ENCODE measurements at regions not wholly inside any gene's neighbourhood (a gene's known extent, or its start where the extent isn't known, plus 50 kb on each side); places are given as distances from the start of the nearest gene placed in this dataset.

GRCh38 chr1:199322278-199322677 lies 683.4 kb downstream of the PTPRC start:
- no peaks in the 10 kb centered on the region for H3K36me3 ChIP-seq (replicated peaks in 1 of 2; ENCODE audit: control insufficient read depth in 1 of 2, insufficient read depth in 2 of 2, low read length in 2 of 2)
- no peak overlapping the region for H3K9ac ChIP-seq (ENCODE audit: insufficient read depth, low read depth, low read length)
- no TSS peak for BruUV-seq (replicated peaks)
- ChIA-PET POLR2A (no interaction called here), CTCF (ENCODE audit: low intra/inter-chr PET ratio, low total read pairs) (no interaction called here)
- intact Hi-C loops (cut with micrococcal nuclease; ENCODE audit: unreplicated experiment): no loop called here
- H3K4me3 ChIP-seq (replicated peaks in 1 of 3; ENCODE audit: insufficient read depth in 1 of 3, low read depth in 2 of 3, low read length in 3 of 3): no peak overlapping the region
- TF ChIP-seq ZNF577 (CRISPR knock-in tag; IDR thresholded peaks at IDR 0.05; ENCODE audit: borderline replicate concordance, low read depth): no peak
- no peaks in the 10 kb centered on the region for H4K20me1 ChIP-seq (ENCODE audit: insufficient read depth, low read length)
- H3K27me3 ChIP-seq (ENCODE audit: control insufficient read depth in 1 of 2, insufficient read depth in 2 of 2, low read length in 2 of 2): no peaks in the 10 kb centered on the region
- no peak overlapping the region for H3K4me2 ChIP-seq (ENCODE audit: low read depth, low read length)
- FAIRE-seq: no peak
- DNase-seq (ENCODE audit: low spot score): no peak
- no peak for ATAC-seq
- in situ Hi-C loops (cut with HindIII; ENCODE audit: extremely low pct_ligation_motif_present, low pct_unique_long_range_greater_than_20kb): no loop called here
- H3K79me2 ChIP-seq (ENCODE audit: insufficient read depth, low read length): no peaks in the 10 kb centered on the region
- no peak overlapping the region for H3K27ac ChIP-seq (ENCODE audit: extremely low read length, insufficient read depth, low read length)
- H2AFZ ChIP-seq (ENCODE audit: low read length): no peak overlapping the region
- no peaks in the 10 kb centered on the region for H3K4me1 ChIP-seq (ENCODE audit: insufficient read depth, low read length)
- no CpG with 5 or more reads among the region's 1 CpG for WGBS (ENCODE audit: low lambda C conversion rate)
- peaks cover 10% of the 10 kb centered on the region; the same call in 1 of the 2 replicates for H3K9me3 ChIP-seq (ENCODE audit: low read length)

DNA sequence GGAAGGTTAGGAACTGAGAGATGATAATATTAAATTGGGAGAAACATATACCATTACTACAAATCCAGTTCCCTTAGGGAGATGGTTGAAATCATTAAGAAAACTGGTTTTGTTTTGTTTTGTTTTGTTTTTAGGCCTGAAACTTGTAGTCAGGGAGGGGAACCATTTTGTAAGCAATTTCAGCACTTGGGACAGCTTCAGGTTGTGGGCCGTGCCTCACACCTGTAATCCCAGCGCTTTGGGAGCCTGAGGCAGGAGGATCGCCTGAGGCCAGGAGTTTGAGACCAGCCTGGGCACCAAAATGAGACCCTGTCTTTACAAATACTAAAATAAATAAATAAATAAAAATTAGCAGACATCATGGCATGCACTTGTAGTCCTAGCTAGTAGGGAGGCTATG lies 694.3 kb upstream of the NR5A2 start:
- Histone ChIP-seq H3K4me3 (replicated peaks in 1 of 3; ENCODE audit: insufficient read depth in 1 of 3, low read depth in 2 of 3, low read length in 3 of 3) (no peak overlapping the region), H3K27me3 (ENCODE audit: control insufficient read depth in 1 of 2, insufficient read depth in 2 of 2, low read length in 2 of 2) (no peaks in the 10 kb centered on the region), H3K79me2 (ENCODE audit: insufficient read depth, low read length) (no peaks in the 10 kb centered on the region), H3K4me2 (ENCODE audit: low read depth, low read length) (no peak overlapping the region), H3K4me1 (ENCODE audit: insufficient read depth, low read length) (no peaks in the 10 kb centered on the region), H3K9me3 (ENCODE audit: low read length) (no peaks in the 10 kb centered on the region), H3K27ac (ENCODE audit: extremely low read length, insufficient read depth, low read length) (no peak overlapping the region), H2AFZ (ENCODE audit: low read length) (no peak overlapping the region), H3K9ac (ENCODE audit: insufficient read depth, low read depth, low read length) (no peak overlapping the region), H4K20me1 (ENCODE audit: insufficient read depth, low read length) (no peaks in the 10 kb centered on the region), H3K36me3 (replicated peaks in 1 of 2; ENCODE audit: control insufficient read depth in 1 of 2, insufficient read depth in 2 of 2, low read length in 2 of 2) (no peaks in the 10 kb centered on the region)
- no peak for DNase-seq (ENCODE audit: low spot score)
- intact Hi-C loops (cut with micrococcal nuclease; ENCODE audit: unreplicated experiment): no loop called here
- 44% methylated on average over 3 of the region's 3 CpGs for WGBS (ENCODE audit: low lambda C conversion rate)
- ATAC-seq: no peak
- FAIRE-seq: no peak
- in situ Hi-C loops (cut with HindIII; ENCODE audit: extremely low pct_ligation_motif_present, low pct_unique_long_range_greater_than_20kb): no loop called here
- no TSS peak for BruUV-seq (replicated peaks)
- CTCF ChIA-PET (ENCODE audit: low intra/inter-chr PET ratio, low total read pairs): no interaction called here
- POLR2A ChIA-PET: no interaction called here
- TF ChIP-seq KLF13 (CRISPR knock-in tag; IDR thresholded peaks at IDR 0.05) (no peak), SAP130 (CRISPR knock-in tag; IDR thresholded peaks at IDR 0.05; ENCODE audit: low read depth) (no peak)
- TF ChIP-seq, protein P1, sequence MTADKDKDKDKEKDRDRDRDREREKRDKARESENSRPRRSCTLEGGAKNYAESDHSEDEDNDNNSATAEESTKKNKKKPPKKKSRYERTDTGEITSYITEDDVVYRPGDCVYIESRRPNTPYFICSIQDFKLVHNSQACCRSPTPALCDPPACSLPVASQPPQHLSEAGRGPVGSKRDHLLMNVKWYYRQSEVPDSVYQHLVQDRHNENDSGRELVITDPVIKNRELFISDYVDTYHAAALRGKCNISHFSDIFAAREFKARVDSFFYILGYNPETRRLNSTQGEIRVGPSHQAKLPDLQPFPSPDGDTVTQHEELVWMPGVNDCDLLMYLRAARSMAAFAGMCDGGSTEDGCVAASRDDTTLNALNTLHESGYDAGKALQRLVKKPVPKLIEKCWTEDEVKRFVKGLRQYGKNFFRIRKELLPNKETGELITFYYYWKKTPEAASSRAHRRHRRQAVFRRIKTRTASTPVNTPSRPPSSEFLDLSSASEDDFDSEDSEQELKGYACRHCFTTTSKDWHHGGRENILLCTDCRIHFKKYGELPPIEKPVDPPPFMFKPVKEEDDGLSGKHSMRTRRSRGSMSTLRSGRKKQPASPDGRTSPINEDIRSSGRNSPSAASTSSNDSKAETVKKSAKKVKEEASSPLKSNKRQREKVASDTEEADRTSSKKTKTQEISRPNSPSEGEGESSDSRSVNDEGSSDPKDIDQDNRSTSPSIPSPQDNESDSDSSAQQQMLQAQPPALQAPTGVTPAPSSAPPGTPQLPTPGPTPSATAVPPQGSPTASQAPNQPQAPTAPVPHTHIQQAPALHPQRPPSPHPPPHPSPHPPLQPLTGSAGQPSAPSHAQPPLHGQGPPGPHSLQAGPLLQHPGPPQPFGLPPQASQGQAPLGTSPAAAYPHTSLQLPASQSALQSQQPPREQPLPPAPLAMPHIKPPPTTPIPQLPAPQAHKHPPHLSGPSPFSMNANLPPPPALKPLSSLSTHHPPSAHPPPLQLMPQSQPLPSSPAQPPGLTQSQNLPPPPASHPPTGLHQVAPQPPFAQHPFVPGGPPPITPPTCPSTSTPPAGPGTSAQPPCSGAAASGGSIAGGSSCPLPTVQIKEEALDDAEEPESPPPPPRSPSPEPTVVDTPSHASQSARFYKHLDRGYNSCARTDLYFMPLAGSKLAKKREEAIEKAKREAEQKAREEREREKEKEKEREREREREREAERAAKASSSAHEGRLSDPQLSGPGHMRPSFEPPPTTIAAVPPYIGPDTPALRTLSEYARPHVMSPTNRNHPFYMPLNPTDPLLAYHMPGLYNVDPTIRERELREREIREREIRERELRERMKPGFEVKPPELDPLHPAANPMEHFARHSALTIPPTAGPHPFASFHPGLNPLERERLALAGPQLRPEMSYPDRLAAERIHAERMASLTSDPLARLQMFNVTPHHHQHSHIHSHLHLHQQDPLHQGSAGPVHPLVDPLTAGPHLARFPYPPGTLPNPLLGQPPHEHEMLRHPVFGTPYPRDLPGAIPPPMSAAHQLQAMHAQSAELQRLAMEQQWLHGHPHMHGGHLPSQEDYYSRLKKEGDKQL (CRISPR knock-in tag; IDR thresholded peaks at IDR 0.05; ENCODE audit: low read depth): no peak
- TF ChIP-seq, protein P2, sequence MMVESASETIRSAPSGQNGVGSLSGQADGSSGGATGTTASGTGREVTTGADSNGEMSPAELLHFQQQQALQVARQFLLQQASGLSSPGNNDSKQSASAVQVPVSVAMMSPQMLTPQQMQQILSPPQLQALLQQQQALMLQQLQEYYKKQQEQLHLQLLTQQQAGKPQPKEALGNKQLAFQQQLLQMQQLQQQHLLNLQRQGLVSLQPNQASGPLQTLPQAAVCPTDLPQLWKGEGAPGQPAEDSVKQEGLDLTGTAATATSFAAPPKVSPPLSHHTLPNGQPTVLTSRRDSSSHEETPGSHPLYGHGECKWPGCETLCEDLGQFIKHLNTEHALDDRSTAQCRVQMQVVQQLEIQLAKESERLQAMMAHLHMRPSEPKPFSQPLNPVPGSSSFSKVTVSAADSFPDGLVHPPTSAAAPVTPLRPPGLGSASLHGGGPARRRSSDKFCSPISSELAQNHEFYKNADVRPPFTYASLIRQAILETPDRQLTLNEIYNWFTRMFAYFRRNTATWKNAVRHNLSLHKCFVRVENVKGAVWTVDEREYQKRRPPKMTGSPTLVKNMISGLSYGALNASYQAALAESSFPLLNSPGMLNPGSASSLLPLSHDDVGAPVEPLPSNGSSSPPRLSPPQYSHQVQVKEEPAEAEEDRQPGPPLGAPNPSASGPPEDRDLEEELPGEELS (CRISPR knock-in tag; IDR thresholded peaks at IDR 0.05): no peak
